ENCODE measurements at regions not wholly inside any gene's neighbourhood (a gene's known extent, or its start where the extent isn't known, plus 50 kb on each side); places are given as distances from the start of the nearest gene placed in this dataset.
A peak's percentile ranks its signal among the peaks of the same experiment; 100 is the strongest.

GRCh38 chr6:168967281-168967925 lies 286.2 kb downstream of the THBS2 start:
- no peaks in the 10 kb centered on the region for H3K4me1 Mint-ChIP-seq
- no peaks in the 10 kb centered on the region for H3K36me3 Mint-ChIP-seq
- DNase-seq (ENCODE audit: low spot score in 2 of 2) = no peak
- H3K9me3 Mint-ChIP-seq = peaks cover 1% of the 10 kb centered on the region
- peaks cover 1% of the 10 kb centered on the region for H3K27me3 Mint-ChIP-seq
- H3K4me3 Mint-ChIP-seq = no peak overlapping the region
- no peak overlapping the region for H3K27ac Mint-ChIP-seq
- ATAC-seq (ENCODE audit: low read depth) = no peak

DNA sequence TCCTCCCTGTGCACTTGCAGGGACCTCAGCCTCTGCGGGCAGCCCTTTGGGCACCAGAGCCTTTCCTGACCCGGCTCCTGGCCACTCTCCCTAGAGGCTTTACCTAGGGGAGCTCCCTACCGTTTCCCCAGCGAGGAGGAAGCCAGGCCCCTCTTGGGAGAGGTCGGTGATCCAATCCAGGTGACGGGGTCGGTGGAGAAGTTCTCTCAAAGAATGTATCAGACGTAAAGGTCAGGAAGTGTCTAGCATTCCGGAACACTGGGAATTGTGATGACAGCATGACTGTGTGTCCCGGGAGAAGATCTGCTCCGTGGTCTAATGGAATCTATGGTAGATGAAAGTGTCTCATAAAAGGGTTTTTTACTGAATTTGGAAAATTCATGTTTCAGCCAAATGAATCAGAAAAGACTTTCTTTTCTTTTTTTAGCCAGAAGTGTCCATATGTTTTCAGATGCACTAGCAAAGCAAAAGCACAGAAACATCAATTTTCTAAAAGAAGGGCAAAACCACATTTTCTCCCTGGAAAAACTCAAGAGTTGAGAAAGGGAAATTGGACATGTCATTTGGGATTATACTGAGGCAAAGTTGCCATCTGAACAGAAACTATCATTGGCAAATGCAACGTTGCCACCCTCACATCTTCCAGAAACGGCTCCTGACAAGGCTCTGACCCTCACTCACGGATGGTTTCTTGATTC lies 289.4 kb downstream of the THBS2 start:
- Mint-ChIP-seq H3K9me3 (peaks cover 1% of the 10 kb centered on the region), H3K4me1 (no peaks in the 10 kb centered on the region), H3K27ac (no peak overlapping the region), H3K4me3 (no peak overlapping the region), H3K27me3 (peaks cover 7% of the 10 kb centered on the region), H3K36me3 (no peaks in the 10 kb centered on the region)
- no peak for ATAC-seq (ENCODE audit: low read depth)
- no peak for DNase-seq (ENCODE audit: low spot score in 2 of 2)

DNA sequence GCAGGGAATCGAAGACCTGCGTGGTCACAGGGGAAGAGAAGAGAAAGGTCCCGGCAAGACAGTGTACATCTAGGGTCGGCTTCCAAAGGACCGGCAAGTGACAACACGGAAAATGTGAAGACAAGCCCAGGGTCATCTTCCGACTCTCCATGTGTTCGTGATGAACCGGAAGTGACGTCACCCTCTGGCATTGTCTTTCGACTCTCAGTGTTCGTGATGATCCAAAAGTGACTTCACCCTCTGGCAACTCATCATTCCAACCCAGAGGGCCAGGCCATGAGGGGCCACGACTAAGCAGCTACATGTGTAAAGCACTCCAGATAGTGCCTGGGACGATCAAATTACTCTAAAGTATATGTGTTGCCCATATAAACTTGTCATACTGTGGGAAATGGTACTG lies 290.8 kb downstream of the THBS2 start:
- no peaks in the 10 kb centered on the region for H3K36me3 Mint-ChIP-seq
- H3K4me1 Mint-ChIP-seq = no peaks in the 10 kb centered on the region
- H3K27ac Mint-ChIP-seq = no peak overlapping the region
- no peak overlapping the region for H3K4me3 Mint-ChIP-seq
- H3K27me3 Mint-ChIP-seq = peaks cover 9% of the 10 kb centered on the region
- peaks cover 1% of the 10 kb centered on the region for H3K9me3 Mint-ChIP-seq
- no peak for ATAC-seq (ENCODE audit: low read depth)
- DNase-seq (ENCODE audit: low spot score in 2 of 2) = no peak

GRCh38 chr6:168961264-168961656 lies 292.4 kb downstream of the THBS2 start:
- peaks cover 9% of the 10 kb centered on the region for H3K27me3 Mint-ChIP-seq
- no peak overlapping the region for H3K4me3 Mint-ChIP-seq
- H3K27ac Mint-ChIP-seq = no peak overlapping the region
- H3K4me1 Mint-ChIP-seq = no peaks in the 10 kb centered on the region
- no peak for DNase-seq (ENCODE audit: low spot score in 2 of 2)
- no peaks in the 10 kb centered on the region for H3K9me3 Mint-ChIP-seq
- no peaks in the 10 kb centered on the region for H3K36me3 Mint-ChIP-seq
- no peak for ATAC-seq (ENCODE audit: low read depth)

DNA sequence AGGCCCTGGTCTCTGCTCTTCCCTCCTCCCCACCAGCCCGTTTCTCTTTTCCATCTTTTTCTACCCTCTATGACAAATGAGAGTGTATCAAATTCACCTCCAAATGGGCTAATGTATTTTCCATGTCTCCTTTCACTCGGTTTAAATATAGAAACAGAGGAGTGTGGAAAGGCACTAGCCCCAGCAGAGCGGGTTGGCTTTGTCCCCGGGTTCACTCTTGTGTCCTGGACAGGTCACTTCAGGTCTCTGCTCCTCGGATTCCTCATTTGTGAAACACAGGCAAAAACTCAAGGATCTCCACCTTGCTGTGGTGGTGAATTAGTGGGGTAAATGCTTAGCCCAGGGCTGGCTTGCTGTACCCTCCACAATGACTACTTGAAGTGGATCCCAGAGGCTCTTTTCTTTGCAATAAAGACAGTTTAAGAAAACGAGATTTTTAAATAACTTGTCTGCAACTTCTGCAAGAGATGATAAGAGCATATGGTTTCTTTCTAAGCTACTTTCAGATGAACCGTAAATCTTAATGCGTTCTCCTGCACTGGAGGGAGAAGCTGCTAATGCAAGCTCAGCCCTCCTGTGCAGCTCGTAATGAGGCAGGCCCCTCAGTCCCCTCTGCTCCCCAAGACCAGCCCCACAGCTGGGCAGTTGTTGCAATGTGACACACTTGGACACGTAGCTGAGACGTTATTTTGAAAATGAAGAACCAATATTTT lies 292.9 kb downstream of the THBS2 start:
- Mint-ChIP-seq H3K27ac (no peak overlapping the region), H3K9me3 (no peaks in the 10 kb centered on the region), H3K4me3 (no peak overlapping the region), H3K36me3 (no peaks in the 10 kb centered on the region), H3K27me3 (peaks cover 9% of the 10 kb centered on the region), H3K4me1 (no peaks in the 10 kb centered on the region)
- ATAC-seq (ENCODE audit: low read depth) (no peak), DNase-seq (ENCODE audit: low spot score in 2 of 2) (no peak)

DNA sequence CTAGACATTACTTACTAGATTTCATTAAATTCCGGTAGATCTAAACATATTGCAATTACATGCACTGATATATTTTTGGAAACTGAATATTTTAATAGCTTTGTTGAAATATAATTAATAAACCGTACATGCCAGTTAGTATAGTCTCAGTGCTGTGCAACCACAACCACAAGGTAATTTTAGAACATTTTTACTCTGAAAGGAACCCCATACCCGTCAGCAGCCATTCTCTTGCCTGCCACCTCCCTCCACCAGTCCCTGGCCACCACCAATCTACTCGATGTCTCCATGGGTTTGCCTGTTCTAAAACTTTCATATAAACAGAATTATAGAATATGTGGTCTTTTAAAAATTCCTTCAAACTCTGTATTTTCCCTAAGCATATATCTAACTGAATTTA lies 293.9 kb downstream of the THBS2 start:
- Mint-ChIP-seq H3K4me1 (no peaks in the 10 kb centered on the region), H3K27me3 (peaks cover 9% of the 10 kb centered on the region), H3K27ac (no peak overlapping the region), H3K9me3 (no peaks in the 10 kb centered on the region), H3K4me3 (no peak overlapping the region), H3K36me3 (no peaks in the 10 kb centered on the region)
- DNase-seq (ENCODE audit: low spot score in 2 of 2) (no peak), ATAC-seq (ENCODE audit: low read depth) (no peak)

DNA sequence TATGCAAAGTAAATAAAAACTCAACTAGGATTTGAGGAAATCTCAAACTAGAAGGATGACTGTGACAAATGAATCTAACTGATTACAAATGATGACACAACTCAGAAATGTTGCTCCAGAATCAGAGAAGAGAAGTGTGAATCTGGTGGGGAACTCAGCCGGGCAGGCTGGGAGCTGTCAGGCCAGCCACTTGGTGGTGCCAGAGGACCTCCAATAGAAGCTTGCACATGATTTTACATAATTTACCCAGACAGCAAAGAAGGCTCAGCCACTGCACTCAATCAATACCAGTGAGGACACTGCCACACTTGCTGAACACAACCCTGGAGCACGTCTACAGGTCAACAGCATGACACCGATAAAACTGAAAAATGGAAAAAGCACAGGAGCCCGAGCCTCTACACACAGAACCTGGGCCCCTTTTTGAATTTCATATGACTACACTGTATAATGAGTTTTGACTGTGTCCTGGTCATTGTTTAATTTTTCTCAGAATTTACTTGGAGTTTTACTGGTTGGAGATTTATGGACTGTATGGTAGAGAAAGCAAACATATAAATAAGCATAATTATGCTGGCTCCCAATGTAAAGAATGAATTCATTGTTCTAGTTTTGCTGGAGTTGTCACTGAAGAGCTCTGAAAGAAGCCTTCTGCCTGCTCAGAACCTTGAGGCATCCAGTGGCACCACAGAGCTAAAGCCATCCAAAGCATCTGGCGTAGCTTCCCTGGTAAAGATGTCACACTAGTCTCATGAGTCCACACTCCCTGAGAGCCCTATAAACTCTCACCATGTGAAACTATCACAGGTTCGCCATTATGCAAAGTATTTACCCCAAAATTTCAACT lies 296.5 kb downstream of the THBS2 start:
- H3K27ac Mint-ChIP-seq = no peak overlapping the region
- no peaks in the 10 kb centered on the region for H3K9me3 Mint-ChIP-seq
- ATAC-seq (ENCODE audit: low read depth) (peak; percentile 56), DNase-seq (ENCODE audit: low spot score in 2 of 2) (peak; percentile 21 to 26)
- no peaks in the 10 kb centered on the region for H3K36me3 Mint-ChIP-seq
- no peaks in the 10 kb centered on the region for H3K4me1 Mint-ChIP-seq
- peaks cover 12% of the 10 kb centered on the region for H3K27me3 Mint-ChIP-seq
- H3K4me3 Mint-ChIP-seq = no peak overlapping the region

DNA sequence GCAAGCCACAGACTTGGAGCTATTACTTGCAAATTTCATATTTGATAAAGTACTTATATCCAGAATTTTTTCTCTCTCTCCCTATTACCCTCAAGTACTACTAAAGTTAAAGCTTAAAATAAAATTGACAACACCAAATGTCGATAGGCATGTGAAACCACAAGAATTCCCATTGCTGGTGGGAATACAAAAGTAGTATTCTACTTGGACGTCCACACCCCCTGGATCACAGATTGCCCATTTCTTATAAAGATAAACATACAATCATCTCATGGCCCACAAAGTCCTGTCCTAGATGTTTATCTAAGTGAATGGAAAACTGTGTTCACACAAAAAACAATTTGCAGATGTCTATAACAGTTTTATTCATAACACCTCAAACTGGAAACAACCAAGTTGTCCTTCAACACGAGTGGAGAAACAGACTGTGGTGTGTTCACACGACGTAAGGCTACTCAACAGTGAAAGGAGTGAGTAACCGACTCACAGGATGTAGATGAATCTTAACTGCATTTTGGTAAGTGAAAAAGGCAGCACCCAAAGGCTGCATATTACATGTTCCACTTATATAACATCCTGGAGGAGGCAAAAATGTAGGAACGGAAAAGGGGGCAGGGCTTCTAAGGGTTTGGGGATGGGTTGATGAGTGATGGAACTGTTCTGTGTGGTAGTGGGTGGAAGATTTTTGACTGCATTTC lies 297.4 kb downstream of the THBS2 start:
- no peak for ATAC-seq (ENCODE audit: low read depth)
- Mint-ChIP-seq H3K9me3 (no peaks in the 10 kb centered on the region), H3K27me3 (peaks cover 10% of the 10 kb centered on the region), H3K4me3 (no peak overlapping the region), H3K27ac (no peak overlapping the region), H3K36me3 (no peaks in the 10 kb centered on the region), H3K4me1 (no peaks in the 10 kb centered on the region)
- no peak for DNase-seq (ENCODE audit: low spot score in 2 of 2)

GRCh38 chr6:168953461-168953860 lies 300.2 kb downstream of the THBS2 start:
- no peaks in the 10 kb centered on the region for H3K4me1 Mint-ChIP-seq
- no peak overlapping the region for H3K4me3 Mint-ChIP-seq
- DNase-seq (ENCODE audit: low spot score in 2 of 2) (no peak), ATAC-seq (ENCODE audit: low read depth) (no peak)
- H3K27me3 Mint-ChIP-seq = peaks cover 9% of the 10 kb centered on the region
- no peaks in the 10 kb centered on the region for H3K9me3 Mint-ChIP-seq
- no peak overlapping the region for H3K27ac Mint-ChIP-seq
- no peaks in the 10 kb centered on the region for H3K36me3 Mint-ChIP-seq

DNA sequence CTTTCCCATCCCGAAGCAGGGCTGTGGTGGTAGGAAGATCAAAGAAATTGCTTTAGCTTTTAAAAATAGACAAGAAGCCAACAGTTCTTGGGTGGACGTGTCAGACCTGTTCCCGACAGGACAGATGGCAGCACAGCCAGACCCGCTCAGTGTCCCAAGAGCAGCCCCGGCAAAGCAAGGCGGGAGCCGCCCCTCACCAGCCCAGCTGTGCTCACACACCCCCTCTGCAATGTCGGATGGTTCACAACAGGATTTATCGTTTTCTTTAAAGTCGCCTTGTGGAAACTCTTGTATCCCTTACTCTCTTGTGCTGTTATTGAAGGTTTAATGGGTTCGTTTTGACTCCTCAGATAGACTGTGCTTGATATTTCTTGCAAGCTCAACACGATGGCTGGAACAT lies 302.4 kb downstream of the THBS2 start:
- H3K4me3 Mint-ChIP-seq = no peak overlapping the region
- H3K9me3 Mint-ChIP-seq = no peaks in the 10 kb centered on the region
- no peaks in the 10 kb centered on the region for H3K36me3 Mint-ChIP-seq
- H3K27me3 Mint-ChIP-seq = peaks cover 12% of the 10 kb centered on the region
- DNase-seq (ENCODE audit: low spot score in 2 of 2) (no peak), ATAC-seq (ENCODE audit: low read depth) (no peak)
- no peak overlapping the region for H3K27ac Mint-ChIP-seq
- no peaks in the 10 kb centered on the region for H3K4me1 Mint-ChIP-seq

- no peak for DNase-seq (ENCODE audit: low spot score in 2 of 2)
- Mint-ChIP-seq H3K27me3 (peaks cover 12% of the 10 kb centered on the region), H3K27ac (no peak overlapping the region), H3K9me3 (no peaks in the 10 kb centered on the region), H3K4me1 (no peaks in the 10 kb centered on the region), H3K4me3 (no peak overlapping the region), H3K36me3 (no peaks in the 10 kb centered on the region)
- no peak for ATAC-seq (ENCODE audit: low read depth)
Observed at GRCh38 chr6:168950858-168951214, 302.8 kb downstream of the THBS2 start.

DNA sequence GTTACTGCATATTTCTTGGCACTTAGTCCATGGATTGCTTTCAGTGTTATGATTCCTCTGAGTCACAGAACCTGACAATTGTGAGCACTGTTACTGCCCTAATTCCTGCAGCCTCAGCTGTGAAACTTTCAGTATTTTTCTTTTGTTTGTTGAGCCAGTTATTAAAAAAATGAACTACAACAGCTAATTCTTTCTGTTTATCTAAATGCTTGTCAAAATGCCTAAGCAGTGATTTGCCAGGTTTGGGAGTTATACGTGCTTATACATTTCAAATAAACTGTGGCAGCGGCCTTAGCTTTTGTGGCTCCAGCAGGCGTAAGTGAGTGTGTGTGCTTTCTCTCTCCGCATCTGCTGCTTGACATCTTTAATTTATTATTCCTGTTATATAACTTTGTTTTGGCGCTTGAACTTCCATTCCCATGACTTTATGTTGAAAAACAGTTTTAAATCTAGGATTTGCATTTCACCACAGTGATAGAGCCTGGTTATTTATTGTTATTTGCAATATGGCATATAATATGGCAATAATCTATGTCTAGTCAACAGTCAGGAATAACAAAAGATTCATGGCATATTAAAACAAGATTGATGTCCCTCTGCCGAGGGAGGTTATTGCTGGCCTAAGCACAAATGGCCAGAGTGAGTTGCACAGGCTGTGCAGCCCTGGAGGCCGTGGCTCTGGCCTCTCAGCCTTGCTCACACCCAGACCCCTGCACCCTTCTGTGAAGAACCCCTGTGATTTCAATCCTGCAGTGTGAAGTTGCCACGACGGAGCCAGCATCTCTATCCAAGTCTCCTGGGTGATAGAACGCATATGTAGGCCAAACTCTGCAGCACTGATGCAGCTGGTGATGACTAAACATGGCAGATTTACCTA lies 303.4 kb downstream of the THBS2 start:
- H3K27ac Mint-ChIP-seq = no peak overlapping the region
- no peak for ATAC-seq (ENCODE audit: low read depth)

GRCh38 chr6:168948990-168949531 lies 304.6 kb downstream of the THBS2 start:
- no peaks in the 10 kb centered on the region for H3K36me3 Mint-ChIP-seq
- ATAC-seq (ENCODE audit: low read depth) (no peak), DNase-seq (ENCODE audit: low spot score in 2 of 2) (no peak)
- H3K4me3 Mint-ChIP-seq = no peak overlapping the region
- H3K9me3 Mint-ChIP-seq = no peaks in the 10 kb centered on the region
- H3K27me3 Mint-ChIP-seq = peaks cover 12% of the 10 kb centered on the region
- H3K27ac Mint-ChIP-seq = no peak overlapping the region
- H3K4me1 Mint-ChIP-seq = no peaks in the 10 kb centered on the region

More for the DNA sequence above, 303.4 kb downstream of the THBS2 start:
- H3K27me3 Mint-ChIP-seq = peaks cover 12% of the 10 kb centered on the region
- H3K36me3 Mint-ChIP-seq = no peaks in the 10 kb centered on the region
- H3K9me3 Mint-ChIP-seq = no peaks in the 10 kb centered on the region
- H3K4me1 Mint-ChIP-seq = no peaks in the 10 kb centered on the region
- DNase-seq (ENCODE audit: low spot score in 2 of 2) = no peak
- no peak overlapping the region for H3K4me3 Mint-ChIP-seq
